ENCODE measurements at regions not wholly inside any gene's neighbourhood (a gene's known extent, or its start where the extent isn't known, plus 50 kb on each side); places are given as distances from the start of the nearest gene placed in this dataset.

- WGBS, 2 donors = 56 to 70% methylated on average over 1 of the region's 1 CpG
- DNase-seq = no peak
- no peaks in the 10 kb centered on the region for H3K4me1 ChIP-seq
- intact Hi-C loops (cut with DNase I; ENCODE audit: low total_unique reads) = no loop called here
- H3K27me3 ChIP-seq = no peaks in the 10 kb centered on the region
- H3K36me3 ChIP-seq (ENCODE audit: low read depth, missing control alignments) = no peaks in the 10 kb centered on the region
- no peak for TF ChIP-seq POLR2A (IDR thresholded peaks at IDR 0.05)
- TF ChIP-seq CTCF (IDR thresholded peaks at IDR 0.05) = no peak
- H3K9me3 ChIP-seq = no peaks in the 10 kb centered on the region
- no peak overlapping the region for H3K27ac ChIP-seq
- H3K4me3 ChIP-seq = no peak overlapping the region
These were observed 85.0 kb downstream of the TEX13C start for GRCh38 chrX:125404667-125405160.

GRCh38 chrX:125405339-125405738, 85.7 kb downstream of the TEX13C start:
- intact Hi-C loops (cut with DNase I; ENCODE audit: low total_unique reads) = no loop called here
- Histone ChIP-seq H3K27ac (no peak overlapping the region), H3K36me3 (ENCODE audit: low read depth, missing control alignments) (no peaks in the 10 kb centered on the region), H3K4me1 (no peaks in the 10 kb centered on the region), H3K4me3 (no peak overlapping the region), H3K27me3 (no peaks in the 10 kb centered on the region), H3K9me3 (no peaks in the 10 kb centered on the region)
- 92 to 100% methylated on average over 2 of the region's 2 CpGs for WGBS, 2 donors
- DNase-seq = no peak
- TF ChIP-seq CTCF (IDR thresholded peaks at IDR 0.05) = no peak
- no peak for TF ChIP-seq POLR2A (IDR thresholded peaks at IDR 0.05)

- H3K9me3 ChIP-seq = no peaks in the 10 kb centered on the region
- H3K4me3 ChIP-seq = no peak overlapping the region
- H3K27ac ChIP-seq = no peak overlapping the region
- 50 to 67% methylated on average over 1 of the region's 1 CpG for WGBS, 2 donors
- TF ChIP-seq CTCF (IDR thresholded peaks at IDR 0.05) = no peak
- TF ChIP-seq POLR2A (IDR thresholded peaks at IDR 0.05) = no peak
- DNase-seq = no peak
- no peaks in the 10 kb centered on the region for H3K36me3 ChIP-seq (ENCODE audit: low read depth, missing control alignments)
- no peaks in the 10 kb centered on the region for H3K27me3 ChIP-seq
- intact Hi-C loops (cut with DNase I; ENCODE audit: low total_unique reads) = no loop called here
- no peaks in the 10 kb centered on the region for H3K4me1 ChIP-seq
These were observed 87.6 kb downstream of the TEX13C start for GRCh38 chrX:125407314-125407713.

GRCh38 chrX:125420809-125421208, 101.1 kb downstream of the TEX13C start:
- WGBS, 2 donors = 91 to 94% methylated on average over 4 of the region's 4 CpGs
- Histone ChIP-seq H3K4me3 (no peak overlapping the region), H3K27ac (no peak overlapping the region), H3K9me3 (no peaks in the 10 kb centered on the region), H3K36me3 (ENCODE audit: low read depth, missing control alignments) (no peaks in the 10 kb centered on the region), H3K4me1 (no peaks in the 10 kb centered on the region), H3K27me3 (no peaks in the 10 kb centered on the region)
- DNase-seq = no peak
- intact Hi-C loops (cut with DNase I; ENCODE audit: low total_unique reads) = no loop called here
- TF ChIP-seq CTCF (IDR thresholded peaks at IDR 0.05) (no peak), POLR2A (IDR thresholded peaks at IDR 0.05) (no peak)

GRCh38 chrX:125422986-125423385, 103.3 kb downstream of the TEX13C start:
- H3K27me3 ChIP-seq = no peaks in the 10 kb centered on the region
- 77 to 95% methylated on average over 3 of the region's 3 CpGs for WGBS, 2 donors
- no peaks in the 10 kb centered on the region for H3K9me3 ChIP-seq
- TF ChIP-seq CTCF (IDR thresholded peaks at IDR 0.05) (no peak), POLR2A (IDR thresholded peaks at IDR 0.05) (no peak)
- DNase-seq = no peak
- H3K4me1 ChIP-seq = no peaks in the 10 kb centered on the region
- no peaks in the 10 kb centered on the region for H3K36me3 ChIP-seq (ENCODE audit: low read depth, missing control alignments)
- intact Hi-C loops (cut with DNase I; ENCODE audit: low total_unique reads) = no loop called here
- H3K27ac ChIP-seq = no peak overlapping the region
- no peak overlapping the region for H3K4me3 ChIP-seq
